ENCODE measurements at regions not wholly inside any gene's neighbourhood (a gene's known extent, or its start where the extent isn't known, plus 50 kb on each side); places are given as distances from the start of the nearest gene placed in this dataset.

DNA sequence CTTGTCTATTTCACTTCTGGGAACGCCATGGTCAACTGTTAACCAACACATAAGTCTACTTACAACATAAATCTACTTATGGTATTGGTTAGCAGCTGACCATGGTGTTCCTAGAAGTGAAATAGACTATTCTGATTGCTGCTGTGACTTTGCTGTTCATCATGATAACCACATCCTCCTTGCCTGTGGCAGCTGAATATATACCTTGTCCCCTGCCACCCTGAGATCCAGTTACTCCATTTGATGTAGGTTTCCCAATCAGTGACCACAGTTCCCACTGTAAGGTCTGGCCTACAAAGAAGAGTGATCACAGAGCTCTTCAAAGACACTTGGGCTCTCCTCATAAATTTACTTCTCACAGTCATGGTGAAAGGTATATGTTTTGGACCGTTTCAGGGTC lies 66.8 kb upstream of the ALDH1A3 start:
- no peak for TF ChIP-seq CBX5 (IDR thresholded peaks at IDR 0.05; ENCODE audit: low read depth)
- TF ChIP-seq CREB1 (IDR thresholded peaks at IDR 0.05; ENCODE audit: low read depth), result no peak
- TF ChIP-seq, protein P1, sequence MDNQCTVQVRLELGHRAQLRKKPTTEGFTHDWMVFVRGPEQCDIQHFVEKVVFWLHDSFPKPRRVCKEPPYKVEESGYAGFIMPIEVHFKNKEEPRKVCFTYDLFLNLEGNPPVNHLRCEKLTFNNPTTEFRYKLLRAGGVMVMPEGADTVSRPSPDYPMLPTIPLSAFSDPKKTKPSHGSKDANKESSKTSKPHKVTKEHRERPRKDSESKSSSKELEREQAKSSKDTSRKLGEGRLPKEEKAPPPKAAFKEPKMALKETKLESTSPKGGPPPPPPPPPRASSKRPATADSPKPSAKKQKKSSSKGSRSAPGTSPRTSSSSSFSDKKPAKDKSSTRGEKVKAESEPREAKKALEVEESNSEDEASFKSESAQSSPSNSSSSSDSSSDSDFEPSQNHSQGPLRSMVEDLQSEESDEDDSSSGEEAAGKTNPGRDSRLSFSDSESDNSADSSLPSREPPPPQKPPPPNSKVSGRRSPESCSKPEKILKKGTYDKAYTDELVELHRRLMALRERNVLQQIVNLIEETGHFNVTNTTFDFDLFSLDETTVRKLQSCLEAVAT (IDR thresholded peaks at IDR 0.05), result no peak
- TF ChIP-seq, protein P2, sequence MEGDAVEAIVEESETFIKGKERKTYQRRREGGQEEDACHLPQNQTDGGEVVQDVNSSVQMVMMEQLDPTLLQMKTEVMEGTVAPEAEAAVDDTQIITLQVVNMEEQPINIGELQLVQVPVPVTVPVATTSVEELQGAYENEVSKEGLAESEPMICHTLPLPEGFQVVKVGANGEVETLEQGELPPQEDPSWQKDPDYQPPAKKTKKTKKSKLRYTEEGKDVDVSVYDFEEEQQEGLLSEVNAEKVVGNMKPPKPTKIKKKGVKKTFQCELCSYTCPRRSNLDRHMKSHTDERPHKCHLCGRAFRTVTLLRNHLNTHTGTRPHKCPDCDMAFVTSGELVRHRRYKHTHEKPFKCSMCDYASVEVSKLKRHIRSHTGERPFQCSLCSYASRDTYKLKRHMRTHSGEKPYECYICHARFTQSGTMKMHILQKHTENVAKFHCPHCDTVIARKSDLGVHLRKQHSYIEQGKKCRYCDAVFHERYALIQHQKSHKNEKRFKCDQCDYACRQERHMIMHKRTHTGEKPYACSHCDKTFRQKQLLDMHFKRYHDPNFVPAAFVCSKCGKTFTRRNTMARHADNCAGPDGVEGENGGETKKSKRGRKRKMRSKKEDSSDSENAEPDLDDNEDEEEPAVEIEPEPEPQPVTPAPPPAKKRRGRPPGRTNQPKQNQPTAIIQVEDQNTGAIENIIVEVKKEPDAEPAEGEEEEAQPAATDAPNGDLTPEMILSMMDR (IDR thresholded peaks at IDR 0.05 in 2 of 3, conservative IDR thresholded peaks at IDR 0.05 in 1 of 3; ENCODE audit: control insufficient read depth in 2 of 3, extremely low read depth in 1 of 3, insufficient read depth in 1 of 3, low read depth in 3 of 3, low read length in 3 of 3), result no peak
- no peak for TF ChIP-seq POLR2A (IDR thresholded peaks at IDR 0.05; ENCODE audit: low read depth, low read length)
- TF ChIP-seq, protein P3, sequence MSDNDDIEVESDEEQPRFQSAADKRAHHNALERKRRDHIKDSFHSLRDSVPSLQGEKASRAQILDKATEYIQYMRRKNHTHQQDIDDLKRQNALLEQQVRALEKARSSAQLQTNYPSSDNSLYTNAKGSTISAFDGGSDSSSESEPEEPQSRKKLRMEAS (IDR thresholded peaks at IDR 0.05; ENCODE audit: low read depth, low read length), result no peak
- TF ChIP-seq POLR2AphosphoS5 (IDR thresholded peaks at IDR 0.05; ENCODE audit: low read length), result no peak
- TF ChIP-seq HDAC6 (IDR thresholded peaks at IDR 0.05; ENCODE audit: unreplicated experiment), result no peak
- no peak for TF ChIP-seq NR2C2 (IDR thresholded peaks at IDR 0.05; ENCODE audit: borderline replicate concordance, control insufficient read depth, insufficient read length, low read depth)
- TF ChIP-seq, protein P4, sequence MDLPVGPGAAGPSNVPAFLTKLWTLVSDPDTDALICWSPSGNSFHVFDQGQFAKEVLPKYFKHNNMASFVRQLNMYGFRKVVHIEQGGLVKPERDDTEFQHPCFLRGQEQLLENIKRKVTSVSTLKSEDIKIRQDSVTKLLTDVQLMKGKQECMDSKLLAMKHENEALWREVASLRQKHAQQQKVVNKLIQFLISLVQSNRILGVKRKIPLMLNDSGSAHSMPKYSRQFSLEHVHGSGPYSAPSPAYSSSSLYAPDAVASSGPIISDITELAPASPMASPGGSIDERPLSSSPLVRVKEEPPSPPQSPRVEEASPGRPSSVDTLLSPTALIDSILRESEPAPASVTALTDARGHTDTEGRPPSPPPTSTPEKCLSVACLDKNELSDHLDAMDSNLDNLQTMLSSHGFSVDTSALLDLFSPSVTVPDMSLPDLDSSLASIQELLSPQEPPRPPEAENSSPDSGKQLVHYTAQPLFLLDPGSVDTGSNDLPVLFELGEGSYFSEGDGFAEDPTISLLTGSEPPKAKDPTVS (IDR thresholded peaks at IDR 0.05; ENCODE audit: low read depth, low read length), result no peak

Measured in GM12878 (cell line).